ENCODE measurements at regions not wholly inside any gene's neighbourhood (a gene's known extent, or its start where the extent isn't known, plus 50 kb on each side); places are given as distances from the start of the nearest gene placed in this dataset.

DNA sequence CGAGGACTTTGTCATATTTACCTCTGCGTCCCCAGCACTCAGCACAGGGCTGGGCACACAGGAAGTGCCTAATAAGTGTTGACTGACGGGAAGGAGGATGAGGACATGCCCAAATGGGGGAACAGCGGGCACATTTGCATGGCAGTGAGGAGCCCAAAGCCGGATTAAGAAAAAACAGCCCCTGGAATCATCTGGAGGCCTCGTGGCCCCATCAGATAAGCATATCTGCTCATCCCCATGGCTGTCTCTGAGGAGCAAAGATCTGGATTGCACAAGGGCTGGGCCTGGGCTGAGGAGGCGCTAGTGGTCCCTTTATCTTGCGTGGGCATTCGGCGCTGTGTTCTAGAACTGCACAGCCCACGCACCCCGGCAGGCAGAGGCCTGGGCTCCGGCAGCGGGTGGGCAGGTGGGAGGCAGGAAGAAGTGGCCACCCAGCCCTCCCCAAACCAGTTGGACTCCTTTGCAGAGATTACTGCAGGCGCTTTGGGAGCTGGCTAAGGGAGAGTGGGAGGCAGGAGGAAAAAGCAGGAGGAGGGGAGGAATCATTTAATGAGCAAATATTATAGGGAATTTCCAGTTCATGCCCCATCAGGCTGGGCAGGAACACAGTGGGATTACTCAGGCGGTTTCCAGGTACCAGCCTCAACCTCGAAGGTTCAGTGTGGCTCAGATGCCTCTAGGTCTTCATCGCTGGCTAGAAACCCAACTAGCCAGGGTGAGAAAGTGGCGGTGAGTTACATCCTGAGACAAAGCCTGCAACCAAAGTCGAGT is 108.1 kb downstream of the CEBPB start:
- Histone ChIP-seq H3K27ac (no peak overlapping the region), H3K4me1 (replicated peaks in 1 of 2) (peaks cover 3 to 10% of the 10 kb centered on the region in 2 donors), H3K27me3 (no peaks in the 10 kb centered on the region), H3K4me3 (no peak overlapping the region), H3K36me3 (replicated peaks in 1 of 2) (no peaks in the 10 kb centered on the region), H3K9me3 (replicated peaks in 1 of 3) (no peaks in the 10 kb centered on the region)
- peak in 1 of 7 donors; percentile 13 for DNase-seq
- intact Hi-C loops (cut with DNase I): no loop called here
- TF ChIP-seq POLR2A (IDR thresholded peaks at IDR 0.05) (no peak), CTCF (IDR thresholded peaks at IDR 0.05) (no peak)
- 84 to 90% (median 88%) methylated on average over 9 to 20 of the region's 20 CpGs for WGBS, 4 donors

- no peak for DNase-seq
- TF ChIP-seq POLR2A (IDR thresholded peaks at IDR 0.05) (no peak), CTCF (IDR thresholded peaks at IDR 0.05) (no peak)
- intact Hi-C loops (cut with DNase I): no loop called here
- WGBS, 4 donors: 95 to 98% (median 97%) methylated on average over 5 to 6 of the region's 6 CpGs
- H3K27ac ChIP-seq: no peak overlapping the region
- no peaks in the 10 kb centered on the region for H3K27me3 ChIP-seq
- H3K4me3 ChIP-seq: no peak overlapping the region
- no peaks in the 10 kb centered on the region for H3K9me3 ChIP-seq (replicated peaks in 1 of 3)
- peaks cover 8 to 16% of the 10 kb centered on the region in 2 donors for H3K4me1 ChIP-seq (replicated peaks in 1 of 2)
- no peaks in the 10 kb centered on the region for H3K36me3 ChIP-seq (replicated peaks in 1 of 2)
Observed at GRCh38 chr20:50299325-50299629, 108.6 kb downstream of the CEBPB start.

GRCh38 chr20:50301165-50301564 is 110.5 kb downstream of the CEBPB start:
- WGBS, 4 donors: 94 to 100% (median 96%) methylated on average over 3 of the region's 3 CpGs
- Histone ChIP-seq H3K4me3 (no peak overlapping the region), H3K9me3 (replicated peaks in 1 of 3) (no peaks in the 10 kb centered on the region), H3K27me3 (no peaks in the 10 kb centered on the region), H3K27ac (peak overlapping the region in 2 of 5 donors; percentile 26 to 51), H3K36me3 (replicated peaks in 1 of 2) (no peaks in the 10 kb centered on the region), H3K4me1 (replicated peaks in 1 of 2) (peaks cover 25 to 32% of the 10 kb centered on the region in 2 donors)
- intact Hi-C loops (cut with DNase I): loop anchor here (5.0 to 10.0 kb wide), 2 partner anchors 109 to 164 kb away; partner anchors contain the start of gene CEBPB (in 1 of the 2)
- DNase-seq: no peak
- TF ChIP-seq CTCF (IDR thresholded peaks at IDR 0.05) (no peak), POLR2A (IDR thresholded peaks at IDR 0.05) (no peak)

GRCh38 chr20:50301712-50302111 is 111.1 kb downstream of the CEBPB start:
- DNase-seq: peak in 1 of 7 donors; percentile 21
- H3K27ac ChIP-seq: peak overlapping the region in 4 of 5 donors; percentile 3 to 51 (median 22)
- no peaks in the 10 kb centered on the region for H3K9me3 ChIP-seq (replicated peaks in 1 of 3)
- no peaks in the 10 kb centered on the region for H3K36me3 ChIP-seq (replicated peaks in 1 of 2)
- TF ChIP-seq POLR2A (IDR thresholded peaks at IDR 0.05): no peak
- no peak for TF ChIP-seq CTCF (IDR thresholded peaks at IDR 0.05)
- intact Hi-C loops (cut with DNase I): loop anchor here (5.0 to 10.0 kb wide), 2 partner anchors 109 to 163 kb away; partner anchors contain the start of gene CEBPB (in 1 of the 2)
- no peak overlapping the region for H3K4me3 ChIP-seq
- peaks cover 31 to 37% of the 10 kb centered on the region in 2 donors for H3K4me1 ChIP-seq (replicated peaks in 1 of 2)
- H3K27me3 ChIP-seq: no peaks in the 10 kb centered on the region

All from adrenal gland (tissue), 9 donors.